SH-SY5Y (cell line): ENCODE measurements at regions not wholly inside any gene's neighbourhood (a gene's known extent, or its start where the extent isn't known, plus 50 kb on each side); places are given as distances from the start of the nearest gene placed in this dataset.

Source experiments
- GATA2 ChIP-seq: IDR thresholded peaks from 2 replicates; pipeline ENCODE4 v1.6.1; 2011; ENCODE audit warnings: mild to moderate bottlenecking, low read depth, low read length
- GATA3 ChIP-seq: IDR thresholded peaks from 2 replicates; pipeline ENCODE4 v1.6.1; 2011; ENCODE audit warnings: low read depth, mild to moderate bottlenecking, low read length, moderate library complexity

DNA sequence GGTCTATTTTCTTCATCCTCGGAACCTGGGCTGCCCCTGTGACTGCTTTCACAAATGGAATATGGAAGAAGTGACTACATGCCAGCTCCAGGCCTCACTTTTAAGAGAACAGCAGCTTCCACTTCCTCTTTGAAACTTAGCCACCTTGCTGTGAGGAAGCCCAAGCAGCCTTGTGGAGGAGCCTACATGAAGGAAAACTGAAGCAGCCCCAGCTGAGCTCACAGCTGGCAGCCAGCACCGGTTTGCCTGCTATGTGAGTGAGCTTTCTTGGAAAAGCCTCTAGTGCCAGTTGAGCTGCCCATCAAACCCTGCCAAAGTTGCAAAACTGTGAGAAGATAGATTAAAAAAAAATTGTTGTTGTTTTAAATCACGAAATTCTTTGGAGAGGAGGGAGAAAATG is 498.0 kb upstream of the PROK2 start:
- TF ChIP-seq GATA3 (no peak), GATA2 (no peak)
